Medulla oblongata (tissue), 1 donor: ENCODE measurements at regions not wholly inside any gene's neighbourhood (a gene's known extent, or its start where the extent isn't known, plus 50 kb on each side); places are given as distances from the start of the nearest gene placed in this dataset.
"Not testable (repeated sequence)": the region's sequence is repeated elsewhere in the genome, so short reads cannot be mapped to it uniquely, and the experiment has no call there.

ENCODE experiments used
- DNase-seq: peaks from one replicate; pipeline ENCODE4 v3.0.0-alpha.2; 2015; ENCODE audit errors: extremely low spot score

DNA sequence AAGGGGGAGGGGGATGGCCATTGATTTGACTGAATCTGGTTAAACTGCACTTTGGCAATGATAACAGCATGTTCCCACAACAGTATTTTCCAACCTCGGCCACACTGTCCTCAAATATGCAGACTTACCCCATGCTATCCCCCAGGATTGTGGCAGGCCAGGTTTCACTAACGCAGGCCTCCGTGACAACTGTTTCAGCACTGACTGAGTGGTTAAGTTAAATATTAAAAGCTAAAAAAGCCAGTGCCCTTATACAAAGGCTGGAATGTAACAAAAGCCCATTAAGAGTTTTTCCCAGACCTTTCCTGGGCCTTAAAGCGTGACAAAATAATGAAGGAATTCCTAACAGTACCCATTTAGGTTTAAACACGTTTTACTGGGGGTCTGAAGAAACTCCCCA lies 202.9 kb downstream of the USP25 start:
- no peak for DNase-seq

DNA sequence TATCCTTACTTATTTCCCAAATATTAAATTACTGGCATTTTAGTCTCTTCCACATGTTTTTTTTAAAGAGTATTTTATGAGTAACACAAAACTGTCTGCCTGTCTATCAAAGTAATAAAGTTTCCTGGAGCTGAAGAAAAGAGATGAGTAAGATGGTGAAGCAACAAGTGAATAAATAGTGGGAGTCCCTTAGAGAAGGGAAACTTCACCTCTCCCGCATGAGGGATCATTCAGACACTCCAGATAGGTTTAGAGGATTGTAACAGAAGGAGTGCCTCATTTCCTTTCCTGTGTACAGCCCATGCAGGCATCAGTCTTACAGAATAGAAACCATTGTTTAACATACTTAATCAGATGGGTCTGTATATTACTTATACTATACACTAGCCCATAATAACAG lies 205.7 kb downstream of the USP25 start:
- no peak for DNase-seq

GRCh38 chr21:15943009-15943666 lies 213.4 kb downstream of the USP25 start:
- no peak for DNase-seq

- DNase-seq: no peak
Measured at GRCh38 chr21:15947677-15948076, 217.9 kb downstream of the USP25 start.

DNA sequence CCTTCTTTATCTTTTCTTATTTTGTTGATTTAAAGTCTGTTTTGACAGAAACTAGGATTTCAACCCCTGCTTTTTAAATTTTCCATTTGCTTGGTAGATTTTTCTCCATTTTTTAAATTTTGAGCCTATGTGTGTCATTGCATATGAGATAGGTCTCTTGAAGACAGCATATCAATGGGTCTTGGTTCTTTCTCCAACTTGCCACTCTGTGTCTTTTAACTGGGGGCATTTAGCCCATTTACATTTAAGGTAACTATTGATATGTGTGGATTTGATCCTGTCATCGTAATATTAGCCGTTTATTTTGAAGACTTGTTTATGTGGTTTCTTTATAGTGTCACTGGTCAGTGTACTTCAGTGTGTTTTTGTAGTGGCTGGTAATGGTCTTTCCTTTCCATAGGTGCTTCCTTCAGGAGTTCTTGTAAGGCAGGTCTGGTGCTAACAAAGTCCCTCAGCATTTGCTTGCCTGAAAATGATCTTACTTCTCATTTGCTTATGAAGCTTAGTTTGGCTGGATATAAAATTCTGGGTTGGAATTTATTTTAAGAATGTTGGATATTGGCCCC lies 223.9 kb downstream of the USP25 start:
- DNase-seq: no peak

- DNase-seq: no peak
Measured at GRCh38 chr21:15964236-15964855, 234.6 kb downstream of the USP25 start.

DNA sequence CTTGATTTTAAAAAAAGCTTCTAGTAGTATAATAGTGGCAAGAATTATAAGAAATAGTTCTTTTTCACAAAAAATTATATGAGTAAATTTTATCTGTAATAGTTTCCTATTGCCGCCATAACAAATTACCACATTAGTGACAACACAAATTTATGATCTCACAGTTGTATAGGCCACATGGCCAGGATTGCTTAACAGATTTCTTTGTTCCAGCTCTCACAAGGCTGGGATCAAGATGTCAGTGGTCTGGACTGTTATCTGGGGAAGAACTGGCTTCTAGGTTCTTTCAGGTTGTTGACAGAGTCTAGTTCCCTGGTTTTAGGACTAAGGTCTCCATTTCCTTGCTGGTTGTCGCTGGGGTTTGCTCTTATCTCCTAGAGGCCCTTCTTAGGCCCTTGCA lies 236.4 kb downstream of the USP25 start:
- no peak for DNase-seq

DNA sequence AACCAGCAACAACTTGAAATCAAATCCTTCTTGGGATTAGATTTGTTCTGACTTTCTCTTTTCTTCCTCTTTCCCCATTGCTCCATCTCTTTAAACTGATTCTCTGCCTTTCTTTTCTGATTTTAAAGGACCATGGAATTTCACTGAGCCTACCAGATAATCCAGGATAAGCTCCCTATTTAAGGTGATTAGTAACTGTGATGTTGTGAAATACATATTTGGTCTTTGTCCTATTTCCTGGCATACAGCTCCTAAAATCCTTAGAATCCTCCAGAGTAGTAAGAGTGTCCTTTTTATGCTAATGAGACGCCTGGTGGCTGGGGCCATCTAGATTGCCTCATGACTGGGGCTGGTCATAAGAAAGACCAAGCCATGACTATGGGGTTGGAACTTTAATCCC lies 236.9 kb downstream of the USP25 start:
- no peak for DNase-seq

- no peak for DNase-seq
Measured at GRCh38 chr21:15967661-15968060, 237.9 kb downstream of the USP25 start.

GRCh38 chr21:15968776-15969310 lies 239.1 kb downstream of the USP25 start:
- no peak for DNase-seq

GRCh38 chr21:15976807-15977206 lies 247.0 kb downstream of the USP25 start:
- DNase-seq: no peak

DNA sequence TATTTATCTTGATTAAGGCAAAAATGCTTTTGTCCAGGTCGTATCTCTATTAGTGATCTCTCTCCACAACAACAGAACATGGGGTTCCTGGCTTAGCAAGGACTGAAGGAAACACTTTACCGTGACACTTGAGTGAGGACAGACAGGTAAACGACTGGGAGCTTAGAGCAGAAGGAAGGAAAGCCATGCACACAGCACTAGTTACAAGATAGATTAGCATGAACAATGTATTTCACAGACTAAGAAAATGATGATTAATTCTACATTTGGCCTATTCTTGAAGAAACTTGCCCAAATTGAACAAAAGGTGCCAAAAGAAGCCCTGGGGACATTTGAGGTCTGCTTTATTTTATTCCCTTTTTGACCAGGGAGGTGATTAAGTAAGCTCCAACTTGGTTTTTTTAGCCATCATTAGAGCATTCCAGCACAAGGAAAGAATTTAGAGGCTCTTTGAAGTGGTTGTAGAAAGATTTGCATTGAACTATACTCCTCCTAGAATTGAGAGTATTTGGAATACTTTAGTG lies 248.5 kb downstream of the USP25 start:
- no peak for DNase-seq

DNA sequence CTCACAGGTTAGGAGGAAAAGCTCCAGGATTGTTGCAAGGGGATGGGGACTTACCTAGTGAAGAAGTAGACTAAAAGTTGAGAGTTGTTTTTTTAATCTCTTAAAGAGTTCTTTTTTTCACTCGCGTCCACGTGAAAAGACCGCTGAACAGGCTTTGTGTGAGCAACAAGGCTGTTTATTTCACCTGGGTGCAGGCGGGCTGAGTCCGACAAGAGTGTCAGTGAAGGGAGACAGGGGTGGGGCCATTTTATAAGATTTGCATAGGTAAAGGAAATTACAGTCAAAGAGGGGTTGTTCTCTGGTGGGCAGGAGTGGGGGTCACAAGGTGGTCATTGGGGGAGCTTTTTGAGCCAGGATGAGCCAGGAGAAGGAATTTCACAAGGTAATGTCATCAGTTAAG lies 249.7 kb downstream of the USP25 start:
- DNase-seq: not testable (repeated sequence)

DNA sequence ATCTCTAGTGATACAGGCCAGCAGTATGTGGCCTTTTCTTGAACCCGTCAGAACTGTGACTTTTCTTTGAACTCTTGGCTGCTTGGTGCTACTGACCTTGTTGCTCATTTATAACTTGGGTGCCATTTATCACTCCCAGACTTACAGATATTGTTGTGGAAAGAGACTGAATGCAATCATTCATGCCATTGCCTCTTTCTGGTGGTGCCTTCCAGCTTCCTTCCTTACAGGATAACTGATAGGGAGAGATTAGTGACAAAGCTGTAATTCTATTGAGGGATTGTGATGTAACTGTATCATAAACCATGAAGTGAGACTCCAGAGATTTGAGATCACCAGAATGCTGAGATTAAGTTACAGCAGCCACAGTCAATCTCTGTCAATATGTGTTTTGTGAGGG lies 256.5 kb downstream of the USP25 start:
- DNase-seq: no peak

GRCh38 chr21:15992171-15992570 lies 262.4 kb downstream of the USP25 start:
- no peak for DNase-seq

GRCh38 chr21:15993951-15994350 lies 264.2 kb downstream of the USP25 start:
- no peak for DNase-seq

DNA sequence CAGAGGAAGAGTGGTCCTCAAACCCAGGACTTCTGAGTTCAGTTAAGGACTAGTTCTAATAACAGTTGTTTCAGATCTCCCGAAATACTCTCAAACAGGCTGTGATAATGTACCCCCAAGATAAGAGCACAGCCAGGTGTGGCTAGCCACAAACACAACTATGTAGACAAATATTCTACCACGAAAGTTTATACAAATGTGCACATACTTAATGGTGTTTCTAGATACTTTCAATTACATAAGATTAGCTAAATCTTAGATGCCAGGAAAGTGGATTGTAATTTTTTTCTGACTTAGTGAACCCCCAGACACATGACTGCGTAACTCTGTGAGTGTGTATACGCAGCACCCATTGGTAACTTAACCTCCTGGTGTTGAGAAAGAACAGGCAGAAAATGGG lies 270.0 kb downstream of the USP25 start:
- DNase-seq: no peak

GRCh38 chr21:16002874-16003466 lies 273.2 kb downstream of the USP25 start:
- peak; percentile 42 for DNase-seq

DNA sequence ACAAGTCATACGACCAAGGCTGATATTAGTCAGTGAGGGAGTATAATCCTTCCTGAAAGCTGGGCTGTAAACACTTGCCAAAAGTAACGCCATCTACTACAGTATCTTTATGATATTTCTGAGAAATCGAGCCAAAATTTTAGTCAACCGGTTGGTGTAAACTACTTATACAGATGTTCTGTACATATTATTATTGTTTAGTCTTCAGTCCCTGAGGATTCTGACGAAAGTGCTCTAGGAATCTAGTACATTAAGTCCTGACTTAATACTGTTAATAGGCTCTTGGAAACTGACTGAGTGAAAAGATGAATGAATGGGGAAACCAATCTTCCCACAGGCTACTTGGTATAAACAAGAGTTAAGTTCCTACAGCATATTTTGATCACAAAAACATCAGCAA lies 274.3 kb downstream of the USP25 start:
- DNase-seq: no peak

GRCh38 chr21:16004523-16004922 lies 274.7 kb downstream of the USP25 start:
- no peak for DNase-seq

GRCh38 chr21:16005996-16006395 lies 276.2 kb downstream of the USP25 start:
- no peak for DNase-seq

DNA sequence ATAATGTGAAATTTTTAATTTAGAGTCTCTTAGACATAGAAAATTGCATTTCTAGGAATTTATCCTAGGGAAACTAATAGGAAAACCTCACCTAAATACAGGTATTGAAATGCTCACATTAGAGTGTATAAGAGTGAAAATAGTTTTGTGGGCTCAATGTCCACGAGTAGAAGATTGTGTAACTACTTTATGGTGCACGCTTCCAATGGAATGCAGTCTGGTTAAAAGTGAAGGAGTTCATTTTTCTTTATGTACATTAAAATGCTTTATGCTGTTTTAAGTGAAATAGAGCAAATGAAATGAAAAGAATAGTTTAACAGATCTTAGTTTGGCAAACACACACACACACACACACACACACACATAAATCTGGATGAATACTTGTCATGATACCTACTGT lies 278.2 kb downstream of the USP25 start:
- DNase-seq: no peak

- DNase-seq: no peak
Measured at GRCh38 chr21:16011719-16012118, 281.9 kb downstream of the USP25 start.
